ENCODE measurements at regions not wholly inside any gene's neighbourhood (a gene's known extent, or its start where the extent isn't known, plus 50 kb on each side); places are given as distances from the start of the nearest gene placed in this dataset.

GRCh38 chr10:90640756-90641155, 217.1 kb downstream of the HTR7 start:
- TF ChIP-seq CTCF (IDR thresholded peaks at IDR 0.05; ENCODE audit: insufficient read depth, low read length, severe bottlenecking), result no peak
- no peaks in the 10 kb centered on the region for H3K36me3 ChIP-seq (ENCODE audit: control insufficient read depth, insufficient read depth, low read length)
- FAIRE-seq, result no peak
- DNase-seq (ENCODE audit: low read depth), result no peak
- H3K27me3 ChIP-seq (ENCODE audit: control insufficient read depth, insufficient read depth, low read length), result no peaks in the 10 kb centered on the region
- H3K4me3 ChIP-seq (ENCODE audit: low read depth, low read length), result no peak overlapping the region

DNA sequence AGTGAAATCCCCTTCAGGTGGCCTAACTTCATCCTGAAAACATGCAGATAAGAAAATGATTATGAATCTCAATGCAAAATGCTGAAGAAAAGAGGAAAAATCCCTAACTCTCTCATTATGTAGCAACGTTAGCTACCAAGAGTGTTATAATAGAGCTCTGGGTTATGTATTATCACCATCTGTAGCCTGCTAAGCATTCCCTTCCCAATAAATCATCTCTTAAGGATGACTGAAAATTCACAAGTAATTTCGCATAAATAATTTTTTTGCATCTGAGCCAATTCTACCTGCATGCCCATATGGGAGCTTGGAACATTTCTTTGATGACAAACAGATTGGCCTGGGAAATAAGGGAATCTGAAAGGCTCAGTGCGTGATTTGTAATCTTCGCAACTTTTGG, 216.1 kb downstream of the HTR7 start:
- Histone ChIP-seq H3K27me3 (ENCODE audit: control insufficient read depth, insufficient read depth, low read length) (no peaks in the 10 kb centered on the region), H3K36me3 (ENCODE audit: control insufficient read depth, insufficient read depth, low read length) (no peaks in the 10 kb centered on the region), H3K4me3 (ENCODE audit: low read depth, low read length) (no peak overlapping the region)
- no peak for TF ChIP-seq CTCF (IDR thresholded peaks at IDR 0.05; ENCODE audit: insufficient read depth, low read length, severe bottlenecking)
- DNase-seq (ENCODE audit: low read depth) (no peak), FAIRE-seq (no peak)

GRCh38 chr10:90642136-90642535, 215.7 kb downstream of the HTR7 start:
- no peak overlapping the region for H3K4me3 ChIP-seq (ENCODE audit: low read depth, low read length)
- FAIRE-seq, result no peak
- no peak for TF ChIP-seq CTCF (IDR thresholded peaks at IDR 0.05; ENCODE audit: insufficient read depth, low read length, severe bottlenecking)
- DNase-seq (ENCODE audit: low read depth), result peak; percentile 39
- no peaks in the 10 kb centered on the region for H3K36me3 ChIP-seq (ENCODE audit: control insufficient read depth, insufficient read depth, low read length)
- no peaks in the 10 kb centered on the region for H3K27me3 ChIP-seq (ENCODE audit: control insufficient read depth, insufficient read depth, low read length)

DNA sequence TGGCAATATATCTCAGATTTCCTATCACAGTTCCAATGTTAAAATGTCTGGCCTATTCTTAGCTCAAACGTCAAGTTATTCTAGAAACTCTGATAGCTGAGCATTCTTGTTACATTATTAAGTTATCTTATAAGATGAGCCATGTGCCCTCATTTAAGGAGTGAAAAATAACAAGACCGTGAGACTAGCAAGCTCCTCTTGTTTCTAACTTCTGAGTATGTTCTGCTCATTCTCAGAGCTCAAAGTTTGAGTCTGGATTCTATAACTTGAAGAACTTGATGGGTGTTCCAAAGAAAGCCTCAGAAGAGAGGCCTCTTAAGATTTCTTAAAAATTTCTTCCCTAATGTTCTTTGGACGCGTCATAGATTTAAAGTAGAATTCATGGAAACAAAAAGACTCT, 215.2 kb downstream of the HTR7 start:
- FAIRE-seq (no peak), DNase-seq (ENCODE audit: low read depth) (no peak)
- no peak for TF ChIP-seq CTCF (IDR thresholded peaks at IDR 0.05; ENCODE audit: insufficient read depth, low read length, severe bottlenecking)
- H3K27me3 ChIP-seq (ENCODE audit: control insufficient read depth, insufficient read depth, low read length), result no peaks in the 10 kb centered on the region
- H3K4me3 ChIP-seq (ENCODE audit: low read depth, low read length), result no peak overlapping the region
- H3K36me3 ChIP-seq (ENCODE audit: control insufficient read depth, insufficient read depth, low read length), result no peaks in the 10 kb centered on the region

GRCh38 chr10:90644165-90644564, 213.7 kb downstream of the HTR7 start:
- DNase-seq (ENCODE audit: low read depth), result peak; percentile 58

More at GRCh38 chr10:90644165-90644564, 213.7 kb downstream of the HTR7 start:
- FAIRE-seq, result no peak
- H3K4me3 ChIP-seq (ENCODE audit: low read depth, low read length), result no peak overlapping the region
- TF ChIP-seq CTCF (IDR thresholded peaks at IDR 0.05; ENCODE audit: insufficient read depth, low read length, severe bottlenecking), result no peak
- no peaks in the 10 kb centered on the region for H3K36me3 ChIP-seq (ENCODE audit: control insufficient read depth, insufficient read depth, low read length)
- no peaks in the 10 kb centered on the region for H3K27me3 ChIP-seq (ENCODE audit: control insufficient read depth, insufficient read depth, low read length)
